WTC11 (cell line): ENCODE measurements at regions not wholly inside any gene's neighbourhood (a gene's known extent, or its start where the extent isn't known, plus 50 kb on each side); places are given as distances from the start of the nearest gene placed in this dataset.

ENCODE experiments used
- ATAC-seq: fragments of 200-7000 bp; cut with Tn5 transposase; 2 replicates; pipeline ENCODE4 v1.10.0; 2021; ENCODE audit warnings: mild to moderate bottlenecking, moderate library complexity
- CTCF ChIA-PET: fragments of 300-600 bp; sonication (Branson Sonifier 250); formaldehyde crosslinking; loops from one replicate; lab custom pipeline; 2021; ENCODE audit warnings: antibody characterized with exemption; lab: Charles Lee
- POLR2A ChIA-PET: fragments of 350-600 bp; sonication (Branson Sonifier 250); formaldehyde crosslinking; loops from one replicate; lab custom pipeline; 2021; ENCODE audit warnings: antibody characterized with exemption; lab: Charles Lee
- DNase-seq: peaks from one replicate; pipeline ENCODE4 v3.0.0; 2021; ENCODE audit warnings: low spot score
- H3K27ac Mint-ChIP-seq: 2 replicates; pipeline ENCODE4 v1.8.0; 2021; ENCODE audit warnings: mixed read lengths
- H3K27me3 Mint-ChIP-seq: 2 replicates; pipeline ENCODE4 v1.8.0; 2021; ENCODE audit warnings: low read depth, mild to moderate bottlenecking, moderate library complexity, mixed read lengths
- H3K36me3 Mint-ChIP-seq: 2 replicates; pipeline ENCODE4 v1.8.0; 2021; ENCODE audit warnings: mixed read lengths
- H3K4me1 Mint-ChIP-seq: 2 replicates; pipeline ENCODE4 v1.8.0; 2022; ENCODE audit warnings: mixed read lengths
- H3K4me3 Mint-ChIP-seq: 2 replicates; pipeline ENCODE4 v1.8.0; 2021; ENCODE audit warnings: mild to moderate bottlenecking, moderate library complexity, mixed read lengths
- H3K9me3 Mint-ChIP-seq: 2 replicates; pipeline ENCODE4 v1.8.0; 2021; ENCODE audit warnings: mixed read lengths
- EMX1 ChIP-seq: fragments of 250-450 bp; sonication (Bioruptor Pico); IDR thresholded peaks from 2 replicates; pipeline ENCODE4 v1.8.0; 2021; ENCODE audit warnings: mild to moderate bottlenecking
- FOXJ3 ChIP-seq: sonication (generic); formaldehyde crosslinking; IDR thresholded peaks from 2 replicates; pipeline ENCODE4 v1.9.0; 2021; ENCODE audit warnings: missing genetic modification reagents, mild to moderate bottlenecking, borderline replicate concordance
- FOXP1 ChIP-seq: sonication (generic); formaldehyde crosslinking; IDR thresholded peaks from 2 replicates; pipeline ENCODE4 v1.8.0; 2022; ENCODE audit warnings: missing genetic modification reagents, mild to moderate bottlenecking, moderate library complexity, borderline replicate concordance
- GRHL2 ChIP-seq: fragments of 250-450 bp; sonication (Bioruptor Pico); IDR thresholded peaks from 2 replicates; pipeline ENCODE4 v1.8.0; 2022; ENCODE audit warnings: mild to moderate bottlenecking, moderate library complexity; ENCODE audit not compliant: insufficient replicate concordance, severe bottlenecking
- JAZF1 ChIP-seq: fragments of 250-450 bp; sonication (Bioruptor Pico); IDR thresholded peaks from 2 replicates; pipeline ENCODE4 v1.9.0; 2021; ENCODE audit warnings: moderate library complexity, mild to moderate bottlenecking, inconsistent platforms
- NFE2L1 ChIP-seq: sonication (generic); formaldehyde crosslinking; IDR thresholded peaks from 2 replicates; pipeline ENCODE4 v1.8.1; 2023; ENCODE audit warnings: missing genetic modification reagents
- NR1H2 ChIP-seq: sonication (generic); formaldehyde crosslinking; IDR thresholded peaks from 2 replicates; pipeline ENCODE4 v1.9.0; 2021; ENCODE audit warnings: mild to moderate bottlenecking, moderate library complexity, missing genetic modification reagents
- TP53 ChIP-seq: sonication (generic); formaldehyde crosslinking; IDR thresholded peaks from 2 replicates; pipeline ENCODE4 v1.8.1; 2023; ENCODE audit warnings: mild to moderate bottlenecking, missing genetic modification reagents
- ZBTB21 ChIP-seq: sonication (generic); formaldehyde crosslinking; IDR thresholded peaks from 2 replicates; pipeline ENCODE4 v1.8.1; 2023; ENCODE audit warnings: mild to moderate bottlenecking, missing genetic modification reagents, borderline replicate concordance
- ZNF219 ChIP-seq: sonication (generic); formaldehyde crosslinking; IDR thresholded peaks from 2 replicates; pipeline ENCODE4 v1.8.0; 2023; ENCODE audit warnings: missing genetic modification reagents, mild to moderate bottlenecking, borderline replicate concordance
- ZNF263 ChIP-seq: sonication (generic); formaldehyde crosslinking; IDR thresholded peaks from 2 replicates; pipeline ENCODE4 v1.8.1; 2022; ENCODE audit warnings: low read depth, mild to moderate bottlenecking, moderate library complexity, missing genetic modification reagents
- ZNF317 ChIP-seq: sonication (generic); formaldehyde crosslinking; IDR thresholded peaks from 2 replicates; pipeline ENCODE4 v1.8.1; 2023; ENCODE audit warnings: low read depth, mild to moderate bottlenecking, moderate library complexity, missing genetic modification reagents, borderline replicate concordance
- ZNF671 ChIP-seq: fragments of 250-450 bp; sonication (Bioruptor Pico); IDR thresholded peaks from 2 replicates; pipeline ENCODE4 v1.8.0; 2021; ENCODE audit warnings: mild to moderate bottlenecking
- TF ChIP-seq, protein P1 (sequence below): sonication (generic); formaldehyde crosslinking; IDR thresholded peaks from 2 replicates; pipeline ENCODE4 v1.8.1; 2022; ENCODE audit warnings: mild to moderate bottlenecking, missing genetic modification reagents, moderate library complexity, borderline replicate concordance
- TF ChIP-seq, protein P2 (sequence below): sonication (generic); formaldehyde crosslinking; IDR thresholded peaks from 2 replicates; pipeline ENCODE4 v1.8.1; 2023; ENCODE audit warnings: mild to moderate bottlenecking, missing genetic modification reagents, borderline replicate concordance
- TF ChIP-seq, protein P3 (sequence below): sonication (generic); formaldehyde crosslinking; IDR thresholded peaks from 2 replicates; pipeline ENCODE4 v1.8.0; 2022; ENCODE audit warnings: mild to moderate bottlenecking, missing genetic modification reagents
- TF ChIP-seq, protein P4 (sequence below): sonication (generic); formaldehyde crosslinking; IDR thresholded peaks from 2 replicates; pipeline ENCODE4 v1.8.1; 2022; ENCODE audit warnings: low read depth, missing genetic modification reagents, borderline replicate concordance
- TF ChIP-seq, protein P5 (sequence below): sonication (generic); formaldehyde crosslinking; IDR thresholded peaks from 2 replicates; pipeline ENCODE4 v1.8.0; 2022; ENCODE audit warnings: mild to moderate bottlenecking, missing genetic modification reagents
- TF ChIP-seq, protein P6 (sequence below): sonication (generic); formaldehyde crosslinking; IDR thresholded peaks from 2 replicates; pipeline ENCODE4 v1.8.0; 2022; ENCODE audit warnings: mild to moderate bottlenecking, missing genetic modification reagents

DNA sequence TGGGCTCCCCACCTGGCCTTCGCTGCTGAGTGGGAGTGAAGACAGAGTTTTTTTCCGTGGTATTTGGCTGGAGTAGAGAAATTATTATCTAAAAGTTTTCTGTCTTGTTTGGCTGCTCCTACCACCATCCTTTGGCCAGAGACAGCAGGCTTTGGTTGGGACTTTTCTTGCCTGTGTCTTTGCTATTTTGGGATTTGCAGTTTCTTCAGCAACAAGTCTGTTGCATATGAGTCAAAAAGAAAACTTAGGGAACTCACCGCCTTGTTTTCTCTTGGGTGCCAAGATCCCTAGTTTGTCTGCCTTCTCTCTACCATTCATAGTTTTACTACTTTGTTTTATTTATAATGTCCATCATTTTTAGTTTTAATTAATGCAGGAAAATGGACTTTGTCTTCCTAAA is 683.8 kb downstream of the DOK5 start (continued):
- TF ChIP-seq, protein P1, sequence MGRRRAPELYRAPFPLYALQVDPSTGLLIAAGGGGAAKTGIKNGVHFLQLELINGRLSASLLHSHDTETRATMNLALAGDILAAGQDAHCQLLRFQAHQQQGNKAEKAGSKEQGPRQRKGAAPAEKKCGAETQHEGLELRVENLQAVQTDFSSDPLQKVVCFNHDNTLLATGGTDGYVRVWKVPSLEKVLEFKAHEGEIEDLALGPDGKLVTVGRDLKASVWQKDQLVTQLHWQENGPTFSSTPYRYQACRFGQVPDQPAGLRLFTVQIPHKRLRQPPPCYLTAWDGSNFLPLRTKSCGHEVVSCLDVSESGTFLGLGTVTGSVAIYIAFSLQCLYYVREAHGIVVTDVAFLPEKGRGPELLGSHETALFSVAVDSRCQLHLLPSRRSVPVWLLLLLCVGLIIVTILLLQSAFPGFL (CRISPR knock-in tag): no peak
- TF ChIP-seq ZNF219 (CRISPR knock-in tag): no peak
- TF ChIP-seq, protein P2, sequence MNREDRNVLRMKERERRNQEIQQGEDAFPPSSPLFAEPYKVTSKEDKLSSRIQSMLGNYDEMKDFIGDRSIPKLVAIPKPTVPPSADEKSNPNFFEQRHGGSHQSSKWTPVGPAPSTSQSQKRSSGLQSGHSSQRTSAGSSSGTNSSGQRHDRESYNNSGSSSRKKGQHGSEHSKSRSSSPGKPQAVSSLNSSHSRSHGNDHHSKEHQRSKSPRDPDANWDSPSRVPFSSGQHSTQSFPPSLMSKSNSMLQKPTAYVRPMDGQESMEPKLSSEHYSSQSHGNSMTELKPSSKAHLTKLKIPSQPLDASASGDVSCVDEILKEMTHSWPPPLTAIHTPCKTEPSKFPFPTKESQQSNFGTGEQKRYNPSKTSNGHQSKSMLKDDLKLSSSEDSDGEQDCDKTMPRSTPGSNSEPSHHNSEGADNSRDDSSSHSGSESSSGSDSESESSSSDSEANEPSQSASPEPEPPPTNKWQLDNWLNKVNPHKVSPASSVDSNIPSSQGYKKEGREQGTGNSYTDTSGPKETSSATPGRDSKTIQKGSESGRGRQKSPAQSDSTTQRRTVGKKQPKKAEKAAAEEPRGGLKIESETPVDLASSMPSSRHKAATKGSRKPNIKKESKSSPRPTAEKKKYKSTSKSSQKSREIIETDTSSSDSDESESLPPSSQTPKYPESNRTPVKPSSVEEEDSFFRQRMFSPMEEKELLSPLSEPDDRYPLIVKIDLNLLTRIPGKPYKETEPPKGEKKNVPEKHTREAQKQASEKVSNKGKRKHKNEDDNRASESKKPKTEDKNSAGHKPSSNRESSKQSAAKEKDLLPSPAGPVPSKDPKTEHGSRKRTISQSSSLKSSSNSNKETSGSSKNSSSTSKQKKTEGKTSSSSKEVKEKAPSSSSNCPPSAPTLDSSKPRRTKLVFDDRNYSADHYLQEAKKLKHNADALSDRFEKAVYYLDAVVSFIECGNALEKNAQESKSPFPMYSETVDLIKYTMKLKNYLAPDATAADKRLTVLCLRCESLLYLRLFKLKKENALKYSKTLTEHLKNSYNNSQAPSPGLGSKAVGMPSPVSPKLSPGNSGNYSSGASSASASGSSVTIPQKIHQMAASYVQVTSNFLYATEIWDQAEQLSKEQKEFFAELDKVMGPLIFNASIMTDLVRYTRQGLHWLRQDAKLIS: no peak
- TF ChIP-seq, protein P3, sequence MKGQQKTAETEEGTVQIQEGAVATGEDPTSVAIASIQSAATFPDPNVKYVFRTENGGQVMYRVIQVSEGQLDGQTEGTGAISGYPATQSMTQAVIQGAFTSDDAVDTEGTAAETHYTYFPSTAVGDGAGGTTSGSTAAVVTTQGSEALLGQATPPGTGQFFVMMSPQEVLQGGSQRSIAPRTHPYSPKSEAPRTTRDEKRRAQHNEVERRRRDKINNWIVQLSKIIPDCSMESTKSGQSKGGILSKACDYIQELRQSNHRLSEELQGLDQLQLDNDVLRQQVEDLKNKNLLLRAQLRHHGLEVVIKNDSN: no peak
- TF ChIP-seq, protein P4, sequence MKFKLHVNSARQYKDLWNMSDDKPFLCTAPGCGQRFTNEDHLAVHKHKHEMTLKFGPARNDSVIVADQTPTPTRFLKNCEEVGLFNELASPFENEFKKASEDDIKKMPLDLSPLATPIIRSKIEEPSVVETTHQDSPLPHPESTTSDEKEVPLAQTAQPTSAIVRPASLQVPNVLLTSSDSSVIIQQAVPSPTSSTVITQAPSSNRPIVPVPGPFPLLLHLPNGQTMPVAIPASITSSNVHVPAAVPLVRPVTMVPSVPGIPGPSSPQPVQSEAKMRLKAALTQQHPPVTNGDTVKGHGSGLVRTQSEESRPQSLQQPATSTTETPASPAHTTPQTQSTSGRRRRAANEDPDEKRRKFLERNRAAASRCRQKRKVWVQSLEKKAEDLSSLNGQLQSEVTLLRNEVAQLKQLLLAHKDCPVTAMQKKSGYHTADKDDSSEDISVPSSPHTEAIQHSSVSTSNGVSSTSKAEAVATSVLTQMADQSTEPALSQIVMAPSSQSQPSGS (CRISPR knock-in tag): no peak
- TF ChIP-seq, all 79 proteins: peak for 0

DNA sequence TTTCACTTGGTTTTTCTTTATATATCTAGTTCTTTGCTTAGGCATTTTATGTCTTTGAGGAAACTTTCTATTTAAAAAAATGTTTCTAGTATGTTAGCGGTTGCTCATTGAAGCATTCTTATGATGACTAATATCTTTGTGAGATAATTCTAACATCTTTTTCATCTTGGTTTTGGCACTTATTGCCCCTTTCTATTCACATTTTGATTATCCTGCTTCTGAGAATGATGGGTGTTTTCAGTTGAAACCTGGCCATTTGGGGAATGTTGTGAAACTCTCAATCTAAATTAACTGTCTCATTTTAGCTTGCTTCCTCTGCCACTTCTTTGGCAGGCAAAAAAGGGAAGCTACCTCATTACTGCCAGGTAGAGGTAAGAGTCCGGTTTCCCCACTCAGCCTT is 683.1 kb downstream of the DOK5 start:
- Mint-ChIP-seq H3K27ac (no peak overlapping the region), H3K27me3 (peaks cover 14% of the 10 kb centered on the region)
- no peak for DNase-seq
- ATAC-seq: no peak
- TF ChIP-seq ZNF671 (CRISPR knock-in tag): no peak
- TF ChIP-seq TP53: no peak
- TF ChIP-seq GRHL2 (CRISPR knock-in tag): no peak
- TF ChIP-seq JAZF1: no peak
- no peak for TF ChIP-seq FOXJ3
- TF ChIP-seq, protein P5, sequence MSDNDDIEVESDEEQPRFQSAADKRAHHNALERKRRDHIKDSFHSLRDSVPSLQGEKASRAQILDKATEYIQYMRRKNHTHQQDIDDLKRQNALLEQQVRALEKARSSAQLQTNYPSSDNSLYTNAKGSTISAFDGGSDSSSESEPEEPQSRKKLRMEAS (CRISPR knock-in tag): no peak
- TF ChIP-seq ZBTB21: no peak
- TF ChIP-seq NFE2L1 (CRISPR knock-in tag): no peak
- TF ChIP-seq, all 79 proteins: peak for 0
- Mint-ChIP-seq H3K4me3 (no peak overlapping the region), H3K9me3 (peaks cover 82% of the 10 kb centered on the region), H3K4me1 (no peaks in the 10 kb centered on the region), H3K36me3 (peaks cover 74% of the 10 kb centered on the region)
- CTCF ChIA-PET: no interaction called here
- POLR2A ChIA-PET: no interaction called here

DNA sequence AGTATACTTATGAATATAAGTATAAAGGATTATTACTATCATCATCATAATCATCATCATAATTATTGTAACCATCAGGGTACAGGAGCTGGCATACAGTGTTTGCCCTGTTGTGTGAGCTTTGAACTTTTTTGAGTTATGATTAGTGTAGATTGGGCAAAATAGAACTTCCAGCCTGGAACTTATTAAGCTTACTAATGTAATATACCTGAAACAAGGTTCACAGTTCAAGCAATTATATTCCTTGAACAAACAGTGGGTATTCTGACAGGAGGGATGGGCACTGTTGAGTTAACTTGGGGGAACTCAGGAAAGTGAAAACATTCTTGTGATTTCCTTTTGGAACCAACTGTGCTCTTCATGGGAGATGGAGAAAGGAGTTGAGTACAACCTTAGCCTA is 680.0 kb downstream of the DOK5 start:
- no peaks in the 10 kb centered on the region for H3K4me1 Mint-ChIP-seq

More for the DNA sequence above, 680.0 kb downstream of the DOK5 start:
- POLR2A ChIA-PET: no interaction called here
- CTCF ChIA-PET: no interaction called here
- Mint-ChIP-seq H3K36me3 (peaks cover 76% of the 10 kb centered on the region), H3K27me3 (peaks cover 9% of the 10 kb centered on the region), H3K9me3 (peaks cover 82% of the 10 kb centered on the region), H3K27ac (no peak overlapping the region), H3K4me3 (no peak overlapping the region)
- TF ChIP-seq ZNF263 (CRISPR knock-in tag): no peak
- no peak for TF ChIP-seq FOXP1
- TF ChIP-seq, protein P6, sequence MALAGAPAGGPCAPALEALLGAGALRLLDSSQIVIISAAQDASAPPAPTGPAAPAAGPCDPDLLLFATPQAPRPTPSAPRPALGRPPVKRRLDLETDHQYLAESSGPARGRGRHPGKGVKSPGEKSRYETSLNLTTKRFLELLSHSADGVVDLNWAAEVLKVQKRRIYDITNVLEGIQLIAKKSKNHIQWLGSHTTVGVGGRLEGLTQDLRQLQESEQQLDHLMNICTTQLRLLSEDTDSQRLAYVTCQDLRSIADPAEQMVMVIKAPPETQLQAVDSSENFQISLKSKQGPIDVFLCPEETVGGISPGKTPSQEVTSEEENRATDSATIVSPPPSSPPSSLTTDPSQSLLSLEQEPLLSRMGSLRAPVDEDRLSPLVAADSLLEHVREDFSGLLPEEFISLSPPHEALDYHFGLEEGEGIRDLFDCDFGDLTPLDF (CRISPR knock-in tag): no peak
- TF ChIP-seq ZNF317 (CRISPR knock-in tag): no peak
- no peak for TF ChIP-seq NR1H2
- TF ChIP-seq EMX1: no peak
- DNase-seq (no peak), ATAC-seq (no peak)
